Bronchial epithelial cell (primary cell): ENCODE measurements at regions not wholly inside any gene's neighbourhood (a gene's known extent, or its start where the extent isn't known, plus 50 kb on each side); places are given as distances from the start of the nearest gene placed in this dataset.

ENCODE experiments used
- DNase-seq: peaks from one replicate; pipeline ENCODE4 v3.0.0-alpha.2; 2010; ENCODE audit warnings: low read depth
- FAIRE-seq: peaks from 2 replicates; lab custom pipeline; 2011; peaks lifted over from hg19 to GRCh38; lab: Jason Lieb, UNC
- H3K27me3 ChIP-seq: 2 replicates; pipeline ENCODE4 v1.5.1; 2011; ENCODE audit warnings: low read length; ENCODE audit not compliant: control insufficient read depth, insufficient read depth
- H3K36me3 ChIP-seq: 2 replicates; pipeline ENCODE4 v1.5.1; 2011; ENCODE audit warnings: low read length; ENCODE audit not compliant: control insufficient read depth, insufficient read depth
- H3K4me3 ChIP-seq: 2 replicates; pipeline ENCODE4 v1.5.1; 2011; ENCODE audit warnings: mild to moderate bottlenecking, low read depth, low read length, control low read depth
- TF ChIP-seq, protein P1 (sequence below): IDR thresholded peaks from 2 replicates; pipeline ENCODE4 v1.5.1; 2011; ENCODE audit warnings: mild to moderate bottlenecking, moderate library complexity, low read length, control low read depth, inconsistent platforms; ENCODE audit not compliant: insufficient read depth, severe bottlenecking

DNA sequence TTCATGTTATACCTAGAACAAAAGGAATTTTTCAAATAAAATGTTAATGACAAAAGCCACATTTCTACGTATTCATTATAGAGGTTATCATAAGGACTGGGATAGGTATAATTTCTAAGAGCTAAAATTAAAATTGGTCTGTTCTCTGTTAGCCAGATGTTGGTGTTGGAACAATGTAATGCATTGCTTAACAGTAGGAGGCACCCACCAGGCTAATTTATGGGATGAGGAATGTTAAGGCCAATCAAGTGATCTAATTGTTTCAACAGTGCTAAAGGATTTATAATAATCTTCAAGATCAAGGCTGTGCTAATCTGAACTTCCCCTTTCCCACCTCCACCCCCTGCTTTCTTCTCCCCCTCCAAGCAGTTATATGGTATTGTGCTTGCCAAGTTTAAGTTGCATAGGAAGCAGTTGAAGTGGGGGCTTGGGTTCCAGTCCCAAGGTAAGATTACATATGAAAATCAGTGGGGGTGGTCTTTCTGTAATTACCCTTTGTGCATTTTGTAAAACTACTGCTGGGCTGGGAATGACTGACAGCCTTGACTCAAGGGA is 89.2 kb upstream of the BACH2 start:
- no peak for DNase-seq
- Histone ChIP-seq H3K27me3 (peaks cover 1% of the 10 kb centered on the region), H3K36me3 (no peaks in the 10 kb centered on the region), H3K4me3 (no peak overlapping the region)
- TF ChIP-seq, protein P1, sequence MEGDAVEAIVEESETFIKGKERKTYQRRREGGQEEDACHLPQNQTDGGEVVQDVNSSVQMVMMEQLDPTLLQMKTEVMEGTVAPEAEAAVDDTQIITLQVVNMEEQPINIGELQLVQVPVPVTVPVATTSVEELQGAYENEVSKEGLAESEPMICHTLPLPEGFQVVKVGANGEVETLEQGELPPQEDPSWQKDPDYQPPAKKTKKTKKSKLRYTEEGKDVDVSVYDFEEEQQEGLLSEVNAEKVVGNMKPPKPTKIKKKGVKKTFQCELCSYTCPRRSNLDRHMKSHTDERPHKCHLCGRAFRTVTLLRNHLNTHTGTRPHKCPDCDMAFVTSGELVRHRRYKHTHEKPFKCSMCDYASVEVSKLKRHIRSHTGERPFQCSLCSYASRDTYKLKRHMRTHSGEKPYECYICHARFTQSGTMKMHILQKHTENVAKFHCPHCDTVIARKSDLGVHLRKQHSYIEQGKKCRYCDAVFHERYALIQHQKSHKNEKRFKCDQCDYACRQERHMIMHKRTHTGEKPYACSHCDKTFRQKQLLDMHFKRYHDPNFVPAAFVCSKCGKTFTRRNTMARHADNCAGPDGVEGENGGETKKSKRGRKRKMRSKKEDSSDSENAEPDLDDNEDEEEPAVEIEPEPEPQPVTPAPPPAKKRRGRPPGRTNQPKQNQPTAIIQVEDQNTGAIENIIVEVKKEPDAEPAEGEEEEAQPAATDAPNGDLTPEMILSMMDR, result no peak
- no peak for FAIRE-seq

DNA sequence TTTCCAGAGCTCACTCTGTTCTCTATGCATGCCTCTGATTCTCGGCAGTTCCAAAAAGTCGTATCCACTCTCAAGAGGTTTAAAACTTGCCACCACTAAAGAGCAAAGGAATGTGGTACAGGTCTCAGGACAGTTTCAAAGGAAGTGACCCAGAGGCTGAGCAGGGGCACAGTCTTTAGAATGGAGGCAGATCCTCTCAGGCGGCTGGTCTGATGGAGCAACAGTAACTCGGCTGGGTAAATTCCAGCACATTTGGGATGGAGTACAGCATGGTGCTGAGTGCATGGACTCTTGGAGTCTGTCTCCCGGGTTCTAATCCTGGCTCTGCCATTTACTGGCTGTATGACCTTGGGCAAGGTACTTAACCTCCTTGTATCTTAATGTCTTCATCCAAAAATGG is 88.1 kb upstream of the BACH2 start:
- FAIRE-seq (no peak), DNase-seq (no peak)
- Histone ChIP-seq H3K27me3 (peaks cover 1% of the 10 kb centered on the region), H3K36me3 (no peaks in the 10 kb centered on the region), H3K4me3 (no peak overlapping the region)
- TF ChIP-seq, protein P1, result no peak

DNA sequence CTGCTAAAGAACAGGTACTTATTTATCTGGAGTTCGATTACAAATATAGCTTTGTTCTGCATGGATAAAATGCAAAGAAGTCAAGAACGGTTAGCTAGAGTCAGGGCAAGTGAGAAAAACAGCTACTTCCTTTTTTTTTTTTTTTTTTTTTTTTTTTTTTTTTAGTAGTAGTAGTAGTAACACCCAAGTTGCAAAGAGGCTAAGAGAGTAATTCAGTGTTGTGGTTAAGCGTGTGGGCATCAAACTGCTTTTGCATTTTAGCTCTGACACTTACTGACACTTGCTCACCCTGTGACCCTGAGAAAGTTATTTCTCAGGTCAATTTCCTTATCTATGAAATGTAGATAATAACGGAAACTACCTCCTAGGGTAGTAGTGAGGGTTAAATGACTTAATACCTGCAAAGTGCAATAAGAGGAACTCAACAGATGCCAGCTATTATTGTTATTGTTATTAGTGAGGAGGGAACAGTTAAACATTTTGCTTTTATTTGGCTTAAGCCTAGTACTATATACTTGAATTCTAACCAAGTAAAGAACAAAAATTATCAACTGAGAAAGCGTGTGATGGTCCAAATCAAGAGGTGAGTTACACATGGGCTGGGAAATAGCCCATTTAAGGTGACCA is 86.7 kb upstream of the BACH2 start:
- no peak for FAIRE-seq

DNA sequence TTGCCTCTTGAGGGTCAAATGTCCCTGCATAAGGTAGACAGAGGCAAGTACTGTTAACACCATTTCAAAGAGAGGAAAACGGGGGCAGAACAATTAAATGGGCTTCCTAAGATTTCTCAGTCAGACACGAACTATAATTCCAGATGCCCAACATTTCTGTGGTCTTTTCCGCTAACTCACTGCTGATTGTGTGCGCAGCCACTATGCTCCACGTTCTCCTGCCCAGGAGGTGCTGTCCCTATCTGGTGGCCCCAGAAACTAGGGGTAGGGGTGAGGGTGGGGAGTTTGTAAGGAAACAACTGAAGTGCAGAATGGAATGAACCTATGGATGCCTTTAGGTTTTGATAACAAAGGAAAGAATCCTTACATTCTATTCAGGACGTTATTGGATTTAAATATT is 86.1 kb upstream of the BACH2 start:
- FAIRE-seq, result no peak
- H3K4me3 ChIP-seq, result no peak overlapping the region
- DNase-seq, result no peak
- H3K36me3 ChIP-seq, result no peaks in the 10 kb centered on the region
- peaks cover 1% of the 10 kb centered on the region for H3K27me3 ChIP-seq
- TF ChIP-seq, protein P1, result no peak

More for the DNA sequence above, 86.7 kb upstream of the BACH2 start:
- Histone ChIP-seq H3K36me3 (no peaks in the 10 kb centered on the region), H3K4me3 (no peak overlapping the region), H3K27me3 (peaks cover 1% of the 10 kb centered on the region)
- no peak for DNase-seq
- TF ChIP-seq, protein P1, result no peak

DNA sequence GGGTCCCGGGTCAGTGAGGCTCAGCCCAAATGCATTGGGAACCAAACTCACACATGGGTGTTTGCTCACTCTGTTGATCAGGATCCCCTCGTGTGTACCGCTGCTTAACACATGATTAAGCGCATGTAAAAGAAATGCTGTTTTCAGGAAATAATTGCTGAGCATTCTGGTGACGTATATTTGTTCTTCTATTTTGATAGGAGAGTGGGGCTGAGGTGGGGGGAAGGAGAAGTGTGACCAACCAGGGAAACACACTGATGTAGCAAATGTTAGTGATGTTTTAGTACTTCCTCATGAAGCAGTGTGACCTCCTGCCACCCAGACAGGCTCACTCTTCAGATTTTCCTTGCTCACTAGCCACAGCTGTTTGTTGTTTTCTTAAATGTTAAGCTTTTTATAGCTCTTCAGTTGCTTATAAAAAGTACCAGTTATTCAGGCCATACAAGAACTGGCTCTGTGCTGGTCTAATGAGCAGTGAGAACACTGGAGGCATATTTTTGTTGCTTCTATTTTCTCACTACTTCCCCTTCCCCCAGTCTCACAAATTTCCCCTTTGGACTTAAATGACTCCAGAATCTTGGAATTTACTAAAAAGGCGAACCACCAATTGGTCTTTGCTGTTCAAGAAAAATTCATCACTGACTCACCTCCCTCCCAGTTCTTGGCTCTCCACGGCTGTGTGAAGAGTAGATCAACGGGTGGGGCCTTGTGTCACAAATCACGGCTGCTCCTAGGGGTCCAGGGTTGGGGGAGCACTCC is 79.2 kb upstream of the BACH2 start:
- TF ChIP-seq, protein P1, result no peak
- no peaks in the 10 kb centered on the region for H3K27me3 ChIP-seq
- H3K4me3 ChIP-seq, result no peak overlapping the region
- peak; percentile 58 for FAIRE-seq
- peak; percentile 30 for DNase-seq
- H3K36me3 ChIP-seq, result no peaks in the 10 kb centered on the region
